IMR-90 (cell line): ENCODE measurements at regions not wholly inside any gene's neighbourhood (a gene's known extent, or its start where the extent isn't known, plus 50 kb on each side); places are given as distances from the start of the nearest gene placed in this dataset.

Experiments
- CTCF ChIP-seq: conservative IDR thresholded peaks from 2 replicates; pipeline ENCODE4 v1.5.1; 2012; ENCODE audit warnings: mild to moderate bottlenecking, low read depth, low read length, improper control_type of control experiment
- ELK1 ChIP-seq: fragments of 150-350 bp; IDR thresholded peaks from 2 replicates; pipeline ENCODE4 v1.6.1; 2016; ENCODE audit warnings: low read depth, mild to moderate bottlenecking, low read length, moderate library complexity, borderline replicate concordance
- FOS ChIP-seq: fragments of 150-350 bp; IDR thresholded peaks from 2 replicates; pipeline ENCODE4 v1.6.1; 2016; ENCODE audit warnings: low read depth, low read length
- MAFK ChIP-seq: IDR thresholded peaks from 2 replicates; pipeline ENCODE4 v1.6.1; 2012; ENCODE audit warnings: low read depth, low read length, improper control_type of control experiment
- MXI1 ChIP-seq: IDR thresholded peaks from 2 replicates; pipeline ENCODE4 v1.6.1; 2012; ENCODE audit warnings: low read depth, mild to moderate bottlenecking, low read length, moderate library complexity, borderline replicate concordance
- POLR2A ChIP-seq: IDR thresholded peaks from 2 replicates; pipeline ENCODE4 v1.6.1; 2012; ENCODE audit warnings: mild to moderate bottlenecking, low read depth, low read length
- RAD21 ChIP-seq: IDR thresholded peaks from 2 replicates; pipeline ENCODE4 v1.6.1; 2012; ENCODE audit warnings: low read length, improper control_type of control experiment
- RCOR1 ChIP-seq: IDR thresholded peaks from 2 replicates; pipeline ENCODE4 v1.6.1; 2012; ENCODE audit warnings: mild to moderate bottlenecking, low read length, improper control_type of control experiment; ENCODE audit not compliant: insufficient replicate concordance
- SMC3 ChIP-seq: fragments of 150-350 bp; IDR thresholded peaks from 2 replicates; pipeline ENCODE4 v1.6.1; 2016; ENCODE audit warnings: low read depth, mild to moderate bottlenecking, antibody characterized with exemption, low read length, moderate library complexity
- USF2 ChIP-seq: fragments of 150-350 bp; IDR thresholded peaks from 2 replicates; pipeline ENCODE4 v1.6.1; 2017; ENCODE audit warnings: mild to moderate bottlenecking, antibody characterized with exemption, low read length, low read depth

- no peak for TF ChIP-seq CTCF
- no peak for TF ChIP-seq POLR2A
- no peak for TF ChIP-seq FOS
- TF ChIP-seq RCOR1: no peak
- no peak for TF ChIP-seq RAD21
- TF ChIP-seq MXI1: no peak
- no peak for TF ChIP-seq USF2
- TF ChIP-seq ELK1: no peak
- TF ChIP-seq SMC3: no peak
- TF ChIP-seq MAFK: no peak
Measured at GRCh38 chr19:30781047-30781446, 408.9 kb downstream of the ZNF536 start.
